ENCODE measurements at regions not wholly inside any gene's neighbourhood (a gene's known extent, or its start where the extent isn't known, plus 50 kb on each side); places are given as distances from the start of the nearest gene placed in this dataset.
A peak's percentile ranks its signal among the peaks of the same experiment; 100 is the strongest.

DNA sequence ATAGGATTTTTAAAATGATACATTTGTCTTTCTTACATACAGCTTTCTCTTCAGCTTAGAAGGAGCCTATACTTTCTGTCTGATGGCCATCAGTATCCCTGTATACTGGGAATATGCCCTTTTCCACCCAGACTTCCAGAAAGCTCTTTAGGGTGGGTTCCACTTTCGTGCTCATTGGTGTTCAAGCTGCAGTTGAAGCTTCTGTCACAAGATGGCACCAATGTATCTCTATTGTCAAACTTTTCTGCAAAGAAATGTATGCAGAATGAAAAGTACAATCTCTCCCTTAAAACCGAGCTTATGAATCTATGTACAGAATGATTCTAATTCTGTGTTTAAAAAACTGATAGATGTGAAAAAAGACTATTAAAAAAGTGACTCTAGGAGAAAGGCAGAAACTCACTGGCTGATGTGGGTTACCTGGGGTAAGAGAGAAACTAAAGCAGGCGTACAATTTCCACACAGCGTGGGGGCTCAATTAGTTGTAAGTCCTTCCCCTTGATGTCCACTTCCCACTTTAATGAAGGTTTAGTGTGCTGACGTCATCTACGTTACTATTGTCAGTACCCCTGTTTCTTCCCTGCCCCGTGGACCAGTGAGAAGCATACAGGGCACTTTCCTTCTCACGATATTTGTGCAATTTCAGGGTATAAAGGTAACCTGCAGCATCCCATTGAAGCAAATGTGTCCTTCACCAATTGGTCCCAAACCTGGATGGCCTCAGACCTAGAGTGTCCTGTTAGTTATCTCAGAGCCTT lies 57.3 kb upstream of the TCEAL2 start:
- no peaks in the 10 kb centered on the region for H3K36me3 ChIP-seq
- H3K4me3 ChIP-seq, result no peak overlapping the region
- no peak overlapping the region for H3K27ac ChIP-seq
- TF ChIP-seq, protein P1, sequence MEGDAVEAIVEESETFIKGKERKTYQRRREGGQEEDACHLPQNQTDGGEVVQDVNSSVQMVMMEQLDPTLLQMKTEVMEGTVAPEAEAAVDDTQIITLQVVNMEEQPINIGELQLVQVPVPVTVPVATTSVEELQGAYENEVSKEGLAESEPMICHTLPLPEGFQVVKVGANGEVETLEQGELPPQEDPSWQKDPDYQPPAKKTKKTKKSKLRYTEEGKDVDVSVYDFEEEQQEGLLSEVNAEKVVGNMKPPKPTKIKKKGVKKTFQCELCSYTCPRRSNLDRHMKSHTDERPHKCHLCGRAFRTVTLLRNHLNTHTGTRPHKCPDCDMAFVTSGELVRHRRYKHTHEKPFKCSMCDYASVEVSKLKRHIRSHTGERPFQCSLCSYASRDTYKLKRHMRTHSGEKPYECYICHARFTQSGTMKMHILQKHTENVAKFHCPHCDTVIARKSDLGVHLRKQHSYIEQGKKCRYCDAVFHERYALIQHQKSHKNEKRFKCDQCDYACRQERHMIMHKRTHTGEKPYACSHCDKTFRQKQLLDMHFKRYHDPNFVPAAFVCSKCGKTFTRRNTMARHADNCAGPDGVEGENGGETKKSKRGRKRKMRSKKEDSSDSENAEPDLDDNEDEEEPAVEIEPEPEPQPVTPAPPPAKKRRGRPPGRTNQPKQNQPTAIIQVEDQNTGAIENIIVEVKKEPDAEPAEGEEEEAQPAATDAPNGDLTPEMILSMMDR (IDR thresholded peaks at IDR 0.05), result peak in 2 of 4 experiments; percentile 34 to 37
- TF ChIP-seq POLR2A (IDR thresholded peaks at IDR 0.05), result no peak
- WGBS, result 50% methylated on average over 8 of the region's 8 CpGs
- H3K4me1 ChIP-seq (replicated peaks), result no peaks in the 10 kb centered on the region
- DNase-seq (ENCODE audit: low spot score), result no peak
- H3K9me3 ChIP-seq, result no peaks in the 10 kb centered on the region
- intact Hi-C loops (cut with DNase I), result loop anchor here (5.0 kb wide), 1 partner anchor 829 kb away; no protein-coding TSS in a partner anchor
- no peaks in the 10 kb centered on the region for H3K27me3 ChIP-seq (replicated peaks; ENCODE audit: insufficient read depth)

DNA sequence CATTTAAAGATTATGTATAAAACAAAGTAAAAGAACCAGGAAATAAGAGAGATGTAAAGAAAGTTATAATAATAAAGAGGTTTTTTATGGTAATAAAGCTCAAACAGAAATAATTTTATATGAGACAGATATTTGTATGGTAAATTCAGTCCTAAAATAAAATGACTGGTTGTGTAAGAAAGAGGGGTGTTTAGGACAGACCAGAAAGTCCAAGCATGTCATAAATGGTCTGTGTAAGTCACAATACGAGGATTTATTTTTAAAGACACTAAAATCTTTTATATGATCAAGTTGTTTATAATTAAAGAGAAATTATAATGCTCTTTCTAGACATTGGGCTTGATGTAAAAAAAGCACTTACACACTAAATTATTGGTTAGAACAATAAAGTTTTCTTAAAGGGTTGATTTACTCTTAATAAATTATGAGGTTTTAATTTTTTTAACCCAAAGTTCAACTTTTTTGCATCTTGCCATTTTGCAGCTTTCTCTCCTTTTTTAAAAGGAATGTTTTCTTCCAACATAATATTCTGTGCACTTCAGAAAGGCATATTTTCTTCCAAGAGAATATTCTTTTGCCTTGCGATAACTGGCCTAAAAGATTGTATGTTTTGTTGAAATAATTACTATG lies 61.9 kb upstream of the TCEAL2 start:
- intact Hi-C loops (cut with DNase I), result no loop called here
- 84% methylated on average over 2 of the region's 2 CpGs for WGBS
- no peaks in the 10 kb centered on the region for H3K4me1 ChIP-seq (replicated peaks)
- DNase-seq (ENCODE audit: low spot score), result no peak
- H3K27ac ChIP-seq, result no peak overlapping the region
- H3K4me3 ChIP-seq, result no peak overlapping the region
- H3K9me3 ChIP-seq, result no peaks in the 10 kb centered on the region
- H3K27me3 ChIP-seq (replicated peaks; ENCODE audit: insufficient read depth), result no peaks in the 10 kb centered on the region
- TF ChIP-seq POLR2AphosphoS5 (IDR thresholded peaks at IDR 0.05), result no peak
- TF ChIP-seq, protein P1 (IDR thresholded peaks at IDR 0.05), result no peak
- TF ChIP-seq POLR2A (IDR thresholded peaks at IDR 0.05), result no peak
- H3K36me3 ChIP-seq, result no peaks in the 10 kb centered on the region

DNA sequence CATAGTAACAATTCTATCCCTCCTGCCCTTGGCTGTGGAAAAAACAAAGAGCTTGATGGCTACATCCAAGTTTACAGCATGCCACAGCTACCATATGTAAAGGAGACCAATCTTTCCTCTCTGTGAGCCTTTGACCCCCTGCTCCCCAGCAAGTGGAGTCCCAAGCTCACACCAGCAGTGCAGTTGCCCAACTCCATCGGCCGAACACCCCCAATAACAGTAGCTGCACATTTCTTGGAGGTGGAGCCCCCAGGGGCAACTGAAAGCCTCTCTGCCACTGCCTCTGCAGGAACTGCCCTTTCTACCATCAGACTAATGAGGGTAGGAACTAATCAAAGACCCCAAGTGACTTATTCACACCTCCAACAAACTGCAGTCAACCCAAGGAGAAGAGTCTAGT lies 81.0 kb upstream of the TCEAL2 start:
- no CpG with 5 or more reads among the region's 2 CpGs for WGBS
- Histone ChIP-seq H3K4me1 (replicated peaks) (no peaks in the 10 kb centered on the region), H3K27me3 (replicated peaks; ENCODE audit: insufficient read depth) (no peaks in the 10 kb centered on the region), H3K4me3 (no peak overlapping the region), H3K36me3 (no peaks in the 10 kb centered on the region), H3K9me3 (no peaks in the 10 kb centered on the region), H3K27ac (no peak overlapping the region)
- intact Hi-C loops (cut with DNase I), result no loop called here
- DNase-seq (ENCODE audit: low spot score), result no peak
- TF ChIP-seq POLR2A (IDR thresholded peaks at IDR 0.05), result no peak
- TF ChIP-seq, protein P1 (IDR thresholded peaks at IDR 0.05), result no peak
- TF ChIP-seq POLR2AphosphoS5 (IDR thresholded peaks at IDR 0.05), result no peak

DNA sequence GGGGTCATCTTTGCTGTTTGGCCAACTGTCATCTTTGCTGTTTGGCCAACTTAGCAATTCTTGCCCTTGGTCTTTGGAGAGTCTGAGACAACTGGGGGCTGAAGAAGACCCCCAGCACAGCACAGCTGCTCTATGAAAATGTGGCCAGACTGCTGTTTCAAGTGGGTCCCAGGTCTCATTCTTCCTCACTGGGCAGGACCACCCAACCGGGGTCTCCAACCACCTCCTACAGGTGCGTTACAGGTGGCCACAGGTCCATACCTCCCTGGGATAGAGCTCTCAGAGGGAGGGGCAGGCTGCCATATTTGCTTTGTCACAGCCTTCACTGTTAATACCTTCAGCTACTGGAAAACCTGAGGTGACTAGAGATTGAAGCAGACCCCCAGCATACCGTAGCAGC lies 82.1 kb upstream of the TCEAL2 start:
- intact Hi-C loops (cut with DNase I), result no loop called here
- no peak for DNase-seq (ENCODE audit: low spot score)
- Histone ChIP-seq H3K27ac (no peak overlapping the region), H3K4me3 (no peak overlapping the region), H3K4me1 (replicated peaks) (no peaks in the 10 kb centered on the region), H3K36me3 (no peaks in the 10 kb centered on the region), H3K27me3 (replicated peaks; ENCODE audit: insufficient read depth) (no peaks in the 10 kb centered on the region), H3K9me3 (no peaks in the 10 kb centered on the region)
- no peak for TF ChIP-seq POLR2AphosphoS5 (IDR thresholded peaks at IDR 0.05)
- TF ChIP-seq, protein P1 (IDR thresholded peaks at IDR 0.05), result no peak
- no peak for TF ChIP-seq POLR2A (IDR thresholded peaks at IDR 0.05)
- no CpG with 5 or more reads among the region's 3 CpGs for WGBS

Data from prostate gland (tissue), 2 donors.